GM10266 (cell line): ENCODE measurements at regions not wholly inside any gene's neighbourhood (a gene's known extent, or its start where the extent isn't known, plus 50 kb on each side); places are given as distances from the start of the nearest gene placed in this dataset.
"Not testable (repeated sequence)": the region's sequence is repeated elsewhere in the genome, so short reads cannot be mapped to it uniquely, and the experiment has no call there.

Experiments
- DNase-seq: peaks from one replicate; pipeline ENCODE4 v3.0.0; 2012; ENCODE audit errors: extremely low spot score
- TF ChIP-seq, protein P1 (sequence below): IDR thresholded peaks from 2 replicates; pipeline ENCODE4 v1.5.1; 2012; ENCODE audit warnings: mild to moderate bottlenecking, low read depth; ENCODE audit not compliant: control insufficient read depth, insufficient read depth; ENCODE audit errors: missing control alignments

DNA sequence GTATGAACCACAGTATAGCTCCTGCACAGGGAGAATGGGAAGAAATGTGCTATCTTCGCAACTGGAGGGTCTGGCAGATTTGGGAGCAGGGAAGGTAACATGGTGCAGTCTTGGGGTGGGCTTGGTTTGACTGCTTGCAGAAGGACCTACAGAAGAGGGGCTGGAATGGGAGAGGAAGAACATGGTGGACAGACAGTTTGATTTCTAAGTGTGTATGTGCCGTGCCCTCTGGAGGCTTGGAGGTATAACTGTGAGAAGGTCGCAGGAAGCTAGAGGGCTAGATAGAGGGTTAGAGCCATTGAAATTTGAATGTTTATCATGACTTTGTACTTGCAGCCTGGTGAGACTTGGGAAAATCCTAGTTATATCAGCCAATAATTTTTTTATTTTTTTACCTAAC lies 169.2 kb downstream of the SQOR start:
- no peak for DNase-seq
- TF ChIP-seq, protein P1, sequence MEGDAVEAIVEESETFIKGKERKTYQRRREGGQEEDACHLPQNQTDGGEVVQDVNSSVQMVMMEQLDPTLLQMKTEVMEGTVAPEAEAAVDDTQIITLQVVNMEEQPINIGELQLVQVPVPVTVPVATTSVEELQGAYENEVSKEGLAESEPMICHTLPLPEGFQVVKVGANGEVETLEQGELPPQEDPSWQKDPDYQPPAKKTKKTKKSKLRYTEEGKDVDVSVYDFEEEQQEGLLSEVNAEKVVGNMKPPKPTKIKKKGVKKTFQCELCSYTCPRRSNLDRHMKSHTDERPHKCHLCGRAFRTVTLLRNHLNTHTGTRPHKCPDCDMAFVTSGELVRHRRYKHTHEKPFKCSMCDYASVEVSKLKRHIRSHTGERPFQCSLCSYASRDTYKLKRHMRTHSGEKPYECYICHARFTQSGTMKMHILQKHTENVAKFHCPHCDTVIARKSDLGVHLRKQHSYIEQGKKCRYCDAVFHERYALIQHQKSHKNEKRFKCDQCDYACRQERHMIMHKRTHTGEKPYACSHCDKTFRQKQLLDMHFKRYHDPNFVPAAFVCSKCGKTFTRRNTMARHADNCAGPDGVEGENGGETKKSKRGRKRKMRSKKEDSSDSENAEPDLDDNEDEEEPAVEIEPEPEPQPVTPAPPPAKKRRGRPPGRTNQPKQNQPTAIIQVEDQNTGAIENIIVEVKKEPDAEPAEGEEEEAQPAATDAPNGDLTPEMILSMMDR, result no peak

DNA sequence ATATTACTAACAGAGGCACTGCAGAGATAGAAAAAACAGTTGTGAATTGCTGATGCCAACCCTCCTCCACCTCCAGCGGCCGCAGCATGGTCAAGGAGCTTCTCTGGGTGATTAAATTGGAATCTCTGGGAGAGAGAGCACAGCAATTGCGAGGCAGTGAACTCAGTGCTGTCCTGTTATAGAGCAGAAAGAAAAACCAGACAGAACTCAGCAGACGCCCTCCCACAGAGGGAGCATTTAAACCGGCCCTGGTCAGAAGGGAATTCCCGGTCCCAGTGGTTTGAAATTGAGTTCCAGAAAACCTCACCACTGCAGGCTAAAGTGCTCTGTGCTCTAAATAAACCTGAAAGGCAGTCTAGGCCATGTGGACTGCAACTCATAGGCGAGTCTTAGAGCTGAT lies 175.4 kb downstream of the SQOR start:
- no peak for DNase-seq
- TF ChIP-seq, protein P1, result no peak

DNA sequence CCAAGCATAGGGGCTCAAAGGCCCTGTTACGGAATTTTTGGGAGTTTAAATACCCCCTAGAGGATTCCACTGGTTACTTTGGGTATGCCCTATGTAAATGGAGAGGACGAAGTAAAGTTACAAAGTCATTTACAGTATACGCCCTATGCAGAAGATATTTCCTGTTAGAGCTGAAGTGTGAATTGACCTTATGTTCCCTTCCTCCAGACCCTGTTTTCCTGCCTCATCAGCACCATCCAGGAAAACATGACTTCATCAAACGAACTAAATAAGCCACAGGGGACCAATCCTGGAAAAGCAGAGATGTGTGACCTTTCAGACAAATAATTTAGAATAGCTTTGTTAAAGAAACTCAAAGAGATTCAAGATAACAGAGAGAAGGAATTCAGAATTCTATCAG lies 177.4 kb downstream of the SQOR start:
- DNase-seq, result no peak
- TF ChIP-seq, protein P1, result no peak

DNA sequence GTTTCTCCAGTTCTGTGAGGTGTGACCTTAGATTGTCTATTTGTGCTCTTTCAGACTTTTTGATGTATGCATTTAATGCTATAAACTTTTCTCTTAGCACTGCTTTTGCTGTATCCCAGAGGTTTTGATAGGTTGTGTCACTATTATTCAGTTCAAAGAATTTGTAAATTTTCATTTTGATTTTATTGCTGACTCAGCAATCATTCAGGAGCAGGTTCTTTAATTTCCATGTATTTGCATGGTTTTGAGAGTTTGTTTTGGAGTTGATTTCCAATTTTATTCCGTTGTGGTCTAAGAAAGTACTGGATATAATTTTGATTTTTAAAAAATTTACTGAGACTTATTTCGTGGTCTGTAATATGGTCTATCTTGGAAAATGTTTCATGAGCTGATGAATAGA lies 182.7 kb downstream of the SQOR start:
- not testable (repeated sequence) for DNase-seq

DNA sequence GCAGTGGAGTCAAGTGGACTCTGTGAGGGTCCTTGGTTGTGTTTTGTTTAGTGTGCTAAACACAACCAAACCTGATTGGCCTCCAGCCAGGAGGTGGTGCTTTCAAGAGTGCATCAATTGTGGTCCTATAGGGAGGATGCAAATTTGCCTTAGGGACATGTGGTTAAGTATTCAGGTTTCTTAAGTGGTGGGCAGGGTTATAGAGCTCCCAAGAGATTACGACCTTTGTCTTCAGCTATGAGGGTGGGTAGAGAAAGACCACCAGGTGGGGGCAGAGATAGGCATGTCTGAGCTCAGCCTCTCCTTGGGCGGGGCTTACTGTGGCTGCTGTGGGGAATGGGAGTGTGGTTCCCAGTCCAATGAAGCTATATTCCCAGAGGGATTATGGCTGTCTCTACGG lies 186.6 kb downstream of the SQOR start:
- TF ChIP-seq, protein P1, result no peak
- no peak for DNase-seq

DNA sequence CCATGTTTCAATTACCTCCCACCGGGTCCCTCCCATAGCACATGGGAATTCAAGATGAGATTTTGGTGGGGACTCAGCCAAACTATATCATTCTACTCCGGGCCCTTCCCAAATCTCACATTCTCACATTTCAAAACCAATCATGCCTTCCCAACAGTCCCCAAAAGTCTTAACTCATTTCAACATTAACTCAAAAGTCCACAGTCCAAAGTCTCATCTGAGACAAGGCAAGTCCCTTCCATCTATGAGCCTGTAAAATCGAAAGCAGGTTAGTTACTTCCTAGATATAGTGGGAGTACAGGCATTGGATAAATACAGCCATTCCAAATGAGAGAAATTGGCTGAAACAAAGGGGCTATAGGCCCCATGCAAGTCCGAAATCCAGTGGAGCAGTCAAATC lies 188.1 kb downstream of the SQOR start:
- not testable (repeated sequence) for DNase-seq

DNA sequence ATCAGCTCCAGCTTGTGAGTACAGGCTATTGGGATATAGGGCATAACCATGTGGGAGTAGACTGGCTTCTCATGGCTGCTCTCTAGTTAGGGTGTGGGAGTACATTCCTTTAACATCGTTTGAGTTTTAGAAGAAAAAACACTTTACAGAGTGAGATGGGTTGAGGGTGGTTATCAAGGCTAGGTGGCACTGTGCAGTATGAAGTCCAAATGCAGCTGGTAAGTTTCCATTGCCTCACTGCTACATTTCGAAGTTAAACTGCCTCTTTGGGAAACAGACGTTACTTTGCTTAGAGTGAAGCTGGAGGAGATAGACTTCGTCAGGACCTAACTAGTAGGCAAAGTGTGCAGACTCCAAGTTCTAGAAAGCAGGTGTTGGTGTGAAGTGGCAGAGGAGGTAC lies 192.4 kb downstream of the SQOR start:
- DNase-seq, result no peak
- TF ChIP-seq, protein P1, result no peak

DNA sequence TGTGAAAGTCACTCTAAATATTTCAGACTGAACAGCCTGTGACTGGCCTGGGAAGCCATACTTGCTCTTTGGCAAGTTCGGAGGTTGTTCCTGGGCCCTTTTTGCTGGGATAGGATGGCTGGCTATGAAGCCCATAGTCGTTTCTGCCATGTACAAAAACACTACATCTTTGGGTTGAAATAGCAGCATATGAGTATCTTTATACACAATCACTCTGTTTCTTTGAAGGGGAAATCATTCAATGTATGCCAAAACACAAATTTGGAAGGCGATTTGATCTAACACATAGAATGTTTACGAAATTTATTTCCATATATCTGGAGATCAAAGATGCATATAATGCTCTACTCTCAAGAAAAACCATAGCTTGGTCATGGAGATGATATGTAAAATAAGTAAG lies 192.9 kb downstream of the SQOR start:
- TF ChIP-seq, protein P1, result no peak

More for the DNA sequence above, 192.9 kb downstream of the SQOR start:
- DNase-seq, result no peak
